Endothelial cell of umbilical vein (primary cell): ENCODE measurements at regions not wholly inside any gene's neighbourhood (a gene's known extent, or its start where the extent isn't known, plus 50 kb on each side); places are given as distances from the start of the nearest gene placed in this dataset.

Source experiments
- BruUV-seq: library from RNA; stranded (reverse); fragments of 400-500 nt; replicated peaks from 2 replicates; lab custom pipeline; 2021; lab: Mats Ljungman, UMichigan
- CTCF ChIA-PET: fragments of 300-600, 350-600 bp; sonication (Branson Sonifier 250); formaldehyde crosslinking; loops from one replicate; lab custom pipeline; 2021; ENCODE audit warnings: antibody characterized with exemption, inconsistent platforms; lab: Charles Lee
- POLR2A ChIA-PET: fragments of 300-600, 350-600 bp; sonication (Branson Sonifier 250); formaldehyde crosslinking; loops from one replicate; lab custom pipeline; 2021; ENCODE audit warnings: antibody characterized with exemption, inconsistent platforms; lab: Charles Lee
- DNase-seq: peaks from one replicate; pipeline ENCODE4 v3.0.0-alpha.2; 2011; ENCODE audit warnings: low read depth, low spot score
- FAIRE-seq: peaks from 2 replicates; lab custom pipeline; 2011; peaks lifted over from hg19 to GRCh38; lab: Jason Lieb, UNC
- H2AFZ ChIP-seq: 2 replicates; pipeline ENCODE4 v1.6.0; 2012; ENCODE audit warnings: low read depth, low read length, control low read depth, inconsistent platforms
- H3K27ac ChIP-seq: 2 replicates; pipeline ENCODE4 v1.5.1; 2011; ENCODE audit warnings: low read depth, mild to moderate bottlenecking, control low read depth, low read length, moderate library complexity; ENCODE audit not compliant: insufficient read depth
- H3K27me3 ChIP-seq, 2 experiments: 2 replicates each; pipeline versions ENCODE4 v1.6.0 to v1.6.1; 2011; ENCODE audit warnings: low read length in 2 of 2, mixed read lengths in 1 of 2; ENCODE audit not compliant: control insufficient read depth in 2 of 2, insufficient read depth in 2 of 2
- H3K36me3 ChIP-seq, 2 experiments: 2 replicates in 1 of 2; 3 replicates in 1 of 2; pipeline ENCODE4 v1.5.1; 2011; ENCODE audit warnings: low read length in 2 of 2, mild to moderate bottlenecking in 1 of 2, moderate library complexity in 1 of 2; ENCODE audit not compliant: control insufficient read depth in 2 of 2, insufficient read depth in 2 of 2; ENCODE audit errors: extremely low read depth in 1 of 2
- H3K4me1 ChIP-seq: 3 replicates; pipeline ENCODE4 v1.5.1; 2011; ENCODE audit warnings: mild to moderate bottlenecking, low read length; ENCODE audit not compliant: control insufficient read depth, insufficient read depth; ENCODE audit errors: extremely low read depth
- H3K4me2 ChIP-seq: 2 replicates; pipeline ENCODE4 v1.6.1; 2011; ENCODE audit warnings: low read length, control low read depth, mixed read lengths; ENCODE audit not compliant: insufficient read depth
- H3K4me3 ChIP-seq, 3 experiments: fragments of 200-600 bp in 1 of 3; sonication (generic), shearing (Covaris generic) in 1 of 3; replicated peaks in 1 of 3; 2 replicates each; pipeline ENCODE4 v1.5.1; 2011 to 2016; ENCODE audit warnings: control low read depth in 3 of 3, low read length in 3 of 3, mild to moderate bottlenecking in 2 of 3, inconsistent platforms in 1 of 3, low read depth in 1 of 3, moderate library complexity in 1 of 3; ENCODE audit not compliant: insufficient read depth in 1 of 3
- H3K79me2 ChIP-seq: 2 replicates; pipeline ENCODE4 v1.6.0; 2012; ENCODE audit warnings: low read length, inconsistent platforms; ENCODE audit not compliant: control insufficient read depth, insufficient read depth
- H3K9ac ChIP-seq: replicated peaks from 2 replicates; pipeline ENCODE3; 2011; ENCODE audit warnings: low read length, control low read depth; ENCODE audit not compliant: insufficient read depth; ENCODE audit errors: extremely low read depth
- H3K9me1 ChIP-seq: replicated peaks from 3 replicates; pipeline ENCODE4 v1.6.0; 2011; ENCODE audit warnings: mild to moderate bottlenecking, low read length; ENCODE audit not compliant: control insufficient read depth, insufficient read depth; ENCODE audit errors: extremely low read depth
- H3K9me3 ChIP-seq: replicated peaks from 2 replicates; pipeline ENCODE4 v1.5.1; 2012; ENCODE audit warnings: low read length, inconsistent platforms; ENCODE audit not compliant: control insufficient read depth, insufficient read depth
- H4K20me1 ChIP-seq: replicated peaks from 2 replicates; pipeline ENCODE3; 2011; ENCODE audit warnings: mild to moderate bottlenecking, low read length; ENCODE audit not compliant: control insufficient read depth, insufficient read depth; ENCODE audit errors: extremely low read depth
- EZH2 ChIP-seq: IDR thresholded peaks from 2 replicates; pipeline ENCODE4 v1.6.1; 2012; ENCODE audit warnings: borderline replicate concordance, low read depth, mild to moderate bottlenecking, moderate library complexity, low read length, inconsistent platforms; ENCODE audit not compliant: severe bottlenecking
- FOS ChIP-seq: IDR thresholded peaks from 2 replicates; pipeline ENCODE4 v1.6.1; 2011; ENCODE audit warnings: mild to moderate bottlenecking, low read length, moderate library complexity, borderline replicate concordance; ENCODE audit not compliant: insufficient read depth
- GATA2 ChIP-seq: IDR thresholded peaks from 2 replicates; pipeline ENCODE4 v1.7.0; 2011; ENCODE audit warnings: low read depth, mild to moderate bottlenecking, moderate library complexity, mixed read lengths, low read length; ENCODE audit not compliant: insufficient read length, insufficient read depth
- JUN ChIP-seq: IDR thresholded peaks from 2 replicates; pipeline ENCODE4 v1.6.1; 2011; ENCODE audit warnings: borderline replicate concordance, low read depth; ENCODE audit not compliant: insufficient read length, insufficient read depth
- MYC ChIP-seq: IDR thresholded peaks from one replicate; pipeline ENCODE4 v1.6.1; 2011; ENCODE audit warnings: mild to moderate bottlenecking, low read depth, low read length
- POLR2A ChIP-seq: IDR thresholded peaks from 2 replicates; pipeline ENCODE4 v1.6.1; 2012; ENCODE audit warnings: low read depth, mild to moderate bottlenecking, control low read depth, low read length
- POLR2AphosphoS5 ChIP-seq: IDR thresholded peaks from 2 replicates; pipeline ENCODE4 v1.6.1; 2012; ENCODE audit warnings: low read depth, mild to moderate bottlenecking, control low read depth, low read length, moderate library complexity; ENCODE audit not compliant: insufficient read depth
- dilution Hi-C: fragments of 300-500 bp; cut with MboI; formaldehyde crosslinking; loops from one replicate; pipeline ENCODE4 v1.15.0; 2019; ENCODE audit warnings: low sequenced_read_pairs; ENCODE audit not compliant: extremely low pct_ligation_motif_present
- intact Hi-C: fragments of 100-400 bp; cut with micrococcal nuclease; formaldehyde crosslinking; loops from one replicate; pipeline ENCODE4 v1.10.0; 2022
- TF ChIP-seq, protein P1 (sequence below), 2 donors: IDR thresholded peaks; 1 replicate in 1 of 2; 2 replicates in 1 of 2; pipeline ENCODE4 v1.5.1; 2011; ENCODE audit warnings: low read length in 2 of 2, mild to moderate bottlenecking in 2 of 2, moderate library complexity in 2 of 2, control low read depth in 1 of 2, inconsistent platforms in 1 of 2, low read depth in 1 of 2; ENCODE audit not compliant: insufficient read depth in 1 of 2; ENCODE audit errors: extremely low read depth in 1 of 2
- TF ChIP-seq, protein P2 (sequence below): IDR thresholded peaks from 2 replicates; pipeline ENCODE4 v1.6.1; 2011; ENCODE audit not compliant: insufficient read depth, insufficient read length

DNA sequence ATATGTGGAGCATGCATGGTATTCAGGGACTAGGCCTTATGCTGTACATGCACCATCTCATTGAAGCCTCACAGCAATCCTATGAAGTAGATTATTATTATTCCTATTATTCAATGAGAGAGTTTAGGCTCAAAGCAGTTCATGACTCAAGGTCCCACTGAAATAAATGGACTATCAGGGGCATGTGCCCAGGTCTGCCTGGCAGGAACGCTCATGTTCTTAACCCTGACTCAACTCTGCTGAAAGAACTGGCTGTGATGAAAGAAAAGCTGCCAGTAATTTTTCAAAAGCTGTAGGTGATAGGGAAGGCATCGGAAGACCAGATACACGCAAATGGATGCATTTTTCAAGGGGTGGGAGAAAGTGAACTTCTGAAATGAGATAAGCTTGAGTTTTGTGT, 243.4 kb downstream of the PTTG2 start:
- no TSS peak for BruUV-seq
- FAIRE-seq (no peak), DNase-seq (no peak)
- TF ChIP-seq FOS (no peak), GATA2 (no peak), EZH2 (no peak), POLR2AphosphoS5 (no peak), JUN (no peak), MYC (no peak), POLR2A (no peak)
- TF ChIP-seq, protein P1, sequence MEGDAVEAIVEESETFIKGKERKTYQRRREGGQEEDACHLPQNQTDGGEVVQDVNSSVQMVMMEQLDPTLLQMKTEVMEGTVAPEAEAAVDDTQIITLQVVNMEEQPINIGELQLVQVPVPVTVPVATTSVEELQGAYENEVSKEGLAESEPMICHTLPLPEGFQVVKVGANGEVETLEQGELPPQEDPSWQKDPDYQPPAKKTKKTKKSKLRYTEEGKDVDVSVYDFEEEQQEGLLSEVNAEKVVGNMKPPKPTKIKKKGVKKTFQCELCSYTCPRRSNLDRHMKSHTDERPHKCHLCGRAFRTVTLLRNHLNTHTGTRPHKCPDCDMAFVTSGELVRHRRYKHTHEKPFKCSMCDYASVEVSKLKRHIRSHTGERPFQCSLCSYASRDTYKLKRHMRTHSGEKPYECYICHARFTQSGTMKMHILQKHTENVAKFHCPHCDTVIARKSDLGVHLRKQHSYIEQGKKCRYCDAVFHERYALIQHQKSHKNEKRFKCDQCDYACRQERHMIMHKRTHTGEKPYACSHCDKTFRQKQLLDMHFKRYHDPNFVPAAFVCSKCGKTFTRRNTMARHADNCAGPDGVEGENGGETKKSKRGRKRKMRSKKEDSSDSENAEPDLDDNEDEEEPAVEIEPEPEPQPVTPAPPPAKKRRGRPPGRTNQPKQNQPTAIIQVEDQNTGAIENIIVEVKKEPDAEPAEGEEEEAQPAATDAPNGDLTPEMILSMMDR (IDR thresholded peaks at IDR 0.05; ENCODE audit: extremely low read depth in 1 of 2, insufficient read depth in 1 of 2, low read depth in 1 of 2, low read length in 2 of 2) = no peak
- TF ChIP-seq, protein P2, sequence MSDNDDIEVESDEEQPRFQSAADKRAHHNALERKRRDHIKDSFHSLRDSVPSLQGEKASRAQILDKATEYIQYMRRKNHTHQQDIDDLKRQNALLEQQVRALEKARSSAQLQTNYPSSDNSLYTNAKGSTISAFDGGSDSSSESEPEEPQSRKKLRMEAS = no peak
- dilution Hi-C loops = no loop called here
- no peaks in the 10 kb centered on the region for H4K20me1 ChIP-seq
- H3K4me2 ChIP-seq = no peak overlapping the region
- ChIA-PET CTCF (interaction anchor here (0.8 to 2.2 kb wide), 4 partner anchors 9 to 116 kb away, joined by 3 to 14 read pairs (median 4); no protein-coding TSS in a partner anchor), POLR2A (no interaction called here)
- no peak overlapping the region for H3K9ac ChIP-seq
- no peak overlapping the region for H2AFZ ChIP-seq
- H3K9me3 ChIP-seq = no peaks in the 10 kb centered on the region
- no peaks in the 10 kb centered on the region for H3K79me2 ChIP-seq
- no peaks in the 10 kb centered on the region for H3K9me1 ChIP-seq
- H3K36me3 ChIP-seq = no peaks in the 10 kb centered on the region
- intact Hi-C loops = no loop called here
- H3K4me3 ChIP-seq = no peak overlapping the region
- no peaks in the 10 kb centered on the region for H3K4me1 ChIP-seq
- H3K27ac ChIP-seq = no peak overlapping the region
- peaks cover 12 to 17% of the 10 kb centered on the region in 2 experiments for H3K27me3 ChIP-seq
